ENCODE measurements at regions not wholly inside any gene's neighbourhood (a gene's known extent, or its start where the extent isn't known, plus 50 kb on each side); places are given as distances from the start of the nearest gene placed in this dataset.

GRCh38 chr5:138676556-138677193 is 76.5 kb upstream of the CTNNA1 start:
- TF ChIP-seq CTCF (IDR thresholded peaks at IDR 0.05), result no peak
- TF ChIP-seq ZFX (IDR thresholded peaks at IDR 0.05; ENCODE audit: borderline replicate concordance), result no peak

All from 22Rv1 (cell line).